NT2/D1 (cell line): ENCODE measurements at regions not wholly inside any gene's neighbourhood (a gene's known extent, or its start where the extent isn't known, plus 50 kb on each side); places are given as distances from the start of the nearest gene placed in this dataset.

Source experiments
- SUZ12 ChIP-seq: IDR thresholded peaks from 2 replicates; pipeline ENCODE4 v1.6.1; 2011; ENCODE audit not compliant: insufficient read length, insufficient read depth; ENCODE audit errors: extremely low read depth
- YY1 ChIP-seq: IDR thresholded peaks from 2 replicates; pipeline ENCODE4 v1.6.1; 2011; ENCODE audit not compliant: insufficient read length, insufficient read depth

DNA sequence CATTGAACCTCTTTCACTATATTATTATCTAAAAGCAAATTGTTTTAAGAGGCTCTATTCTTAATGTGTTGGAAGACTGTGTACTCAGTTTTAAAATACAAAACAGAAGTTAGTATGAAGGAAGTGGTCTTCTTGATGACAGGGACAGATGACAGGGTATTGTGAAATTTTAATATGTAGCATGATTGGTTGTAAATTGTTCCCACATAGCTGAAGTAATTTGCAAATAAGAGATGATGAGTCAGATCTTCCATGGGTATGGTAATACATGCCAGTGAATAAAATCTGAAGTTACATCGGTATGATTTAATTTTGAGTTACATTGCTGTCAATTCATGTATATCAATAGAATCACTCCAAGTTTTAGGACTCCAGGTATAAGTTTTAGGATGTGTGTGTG lies 454.8 kb downstream of the AEBP2 start:
- TF ChIP-seq YY1 (no peak), SUZ12 (no peak)
